ENCODE measurements at regions not wholly inside any gene's neighbourhood (a gene's known extent, or its start where the extent isn't known, plus 50 kb on each side); places are given as distances from the start of the nearest gene placed in this dataset.

DNA sequence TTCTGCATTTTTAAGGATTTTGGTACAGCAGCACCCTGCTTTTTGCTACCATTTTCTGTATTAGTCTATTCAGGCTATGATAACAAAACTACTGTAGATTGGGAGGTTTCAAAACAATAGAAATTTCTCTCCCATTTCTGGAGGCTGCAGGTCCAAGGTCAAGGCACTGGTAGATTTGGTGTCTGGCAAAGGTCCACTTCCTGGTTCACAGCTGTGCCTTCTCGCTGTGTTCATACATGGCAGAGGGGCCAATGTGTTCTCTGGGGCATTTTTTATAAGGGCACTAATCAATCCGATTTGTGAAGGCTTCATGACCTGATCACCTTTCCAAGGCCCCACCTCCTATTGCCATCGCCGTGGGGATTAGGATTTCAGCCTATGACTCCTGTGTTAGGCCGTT, 268.1 kb upstream of the RTL1 start:
- H3K36me3 Mint-ChIP-seq = no peaks in the 10 kb centered on the region
- H3K9me3 Mint-ChIP-seq (ENCODE audit: low read depth) = peaks cover 11% of the 10 kb centered on the region

DNA sequence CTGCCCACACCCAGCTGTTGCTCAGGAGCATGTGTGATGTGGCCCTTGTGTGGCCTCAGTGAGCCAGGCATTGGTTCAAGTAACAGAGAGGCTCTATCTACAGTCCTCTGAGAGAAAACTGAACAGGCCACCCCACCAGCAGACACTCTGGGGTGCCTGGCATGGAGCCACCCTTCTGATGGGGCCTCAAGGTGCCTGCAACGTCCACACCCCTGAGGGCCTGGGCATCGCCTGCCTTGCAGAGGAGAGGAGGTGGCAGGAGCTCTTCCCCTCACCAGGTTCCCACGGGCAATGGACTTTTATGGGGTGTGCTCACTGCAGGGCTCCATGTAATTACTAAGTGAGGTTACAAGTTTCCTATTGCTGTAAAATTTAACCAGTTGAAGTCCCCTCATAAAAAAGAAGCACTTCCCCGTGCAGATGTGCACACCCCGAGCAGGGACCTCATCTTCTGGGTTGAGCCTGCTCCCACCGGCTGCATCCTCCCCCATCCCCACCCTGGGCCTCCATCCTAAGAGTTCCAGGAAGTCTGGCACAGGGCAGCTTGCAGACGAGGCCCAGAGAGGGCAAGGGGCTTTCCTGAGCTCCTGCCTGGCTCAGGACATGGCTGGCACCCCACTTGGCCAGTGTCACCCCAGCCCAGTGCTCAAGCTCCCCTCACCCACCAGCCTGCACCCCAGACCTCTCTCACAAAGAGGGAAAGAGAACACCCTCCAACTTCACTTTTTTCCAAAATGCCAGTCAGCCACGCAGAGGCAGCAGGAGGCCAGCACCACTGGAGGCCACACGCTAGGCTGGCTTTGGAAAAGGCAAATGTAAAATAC, 270.4 kb upstream of the RTL1 start:
- H3K36me3 Mint-ChIP-seq = no peaks in the 10 kb centered on the region
- H3K9me3 Mint-ChIP-seq (ENCODE audit: low read depth) = no peaks in the 10 kb centered on the region
- peaks cover 4% of the 10 kb centered on the region for H3K27me3 Mint-ChIP-seq
- H3K4me3 Mint-ChIP-seq = no peak overlapping the region
- no peaks in the 10 kb centered on the region for H3K4me1 Mint-ChIP-seq (ENCODE audit: low read depth)
- H3K27ac Mint-ChIP-seq = no peak overlapping the region

More for the DNA sequence above, 268.1 kb upstream of the RTL1 start:
- no peak overlapping the region for H3K27ac Mint-ChIP-seq
- H3K4me3 Mint-ChIP-seq = no peak overlapping the region
- H3K27me3 Mint-ChIP-seq = peaks cover 8% of the 10 kb centered on the region
- no peaks in the 10 kb centered on the region for H3K4me1 Mint-ChIP-seq (ENCODE audit: low read depth)

DNA sequence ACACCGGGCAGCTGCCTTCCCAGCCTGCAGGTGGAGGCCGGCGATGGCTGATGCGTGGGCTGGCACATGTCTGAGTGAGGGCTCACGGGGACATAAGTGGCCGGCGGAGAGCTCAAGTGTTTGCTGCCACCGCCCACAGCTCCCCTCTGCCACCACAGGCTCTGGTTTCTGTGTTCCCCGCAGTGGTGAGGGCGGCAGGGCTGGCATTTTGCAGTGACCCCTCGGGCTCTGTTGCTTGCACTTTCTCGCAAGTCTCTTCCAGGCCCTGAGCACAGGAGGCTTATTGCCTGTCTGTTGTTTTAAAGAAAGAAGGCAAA, 271.0 kb upstream of the RTL1 start:
- no peaks in the 10 kb centered on the region for H3K4me1 Mint-ChIP-seq (ENCODE audit: low read depth)
- no peaks in the 10 kb centered on the region for H3K36me3 Mint-ChIP-seq
- H3K27me3 Mint-ChIP-seq = peaks cover 4% of the 10 kb centered on the region
- no peaks in the 10 kb centered on the region for H3K9me3 Mint-ChIP-seq (ENCODE audit: low read depth)
- H3K27ac Mint-ChIP-seq = no peak overlapping the region
- H3K4me3 Mint-ChIP-seq = no peak overlapping the region

DNA sequence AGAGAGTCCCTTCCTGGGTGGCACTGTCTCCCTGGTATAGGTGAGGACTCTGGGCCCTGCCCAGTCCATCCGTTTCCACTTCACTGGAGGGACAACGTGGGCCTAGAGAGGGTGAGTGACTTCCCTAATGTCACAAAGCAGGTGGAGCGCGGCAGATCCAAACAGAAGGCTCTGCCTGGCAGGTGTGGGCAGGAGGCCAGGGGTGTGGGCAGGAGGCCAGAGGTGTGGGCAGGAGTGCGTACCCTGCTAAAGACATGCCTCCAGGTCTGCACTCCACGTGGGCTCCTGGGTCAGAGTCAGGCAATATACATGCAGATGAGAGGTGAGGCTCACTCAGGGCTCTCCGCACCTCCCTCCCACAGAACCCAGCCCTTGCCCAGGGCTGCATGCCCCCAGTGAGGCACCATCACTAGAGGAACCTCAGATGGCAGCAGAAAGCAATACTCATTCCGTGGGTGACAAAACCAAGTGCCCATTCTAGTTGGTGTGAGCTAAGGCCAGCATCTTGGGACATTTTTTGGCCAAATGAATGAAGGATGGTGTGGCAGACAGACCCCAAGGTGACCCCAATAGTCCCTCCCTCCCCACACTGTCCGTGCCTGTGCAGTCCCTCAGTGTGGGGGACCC, 271.6 kb upstream of the RTL1 start:
- Mint-ChIP-seq H3K4me3 (no peak overlapping the region), H3K4me1 (ENCODE audit: low read depth) (no peaks in the 10 kb centered on the region), H3K27ac (no peak overlapping the region), H3K27me3 (peaks cover 4% of the 10 kb centered on the region), H3K9me3 (ENCODE audit: low read depth) (no peaks in the 10 kb centered on the region), H3K36me3 (no peaks in the 10 kb centered on the region)

DNA sequence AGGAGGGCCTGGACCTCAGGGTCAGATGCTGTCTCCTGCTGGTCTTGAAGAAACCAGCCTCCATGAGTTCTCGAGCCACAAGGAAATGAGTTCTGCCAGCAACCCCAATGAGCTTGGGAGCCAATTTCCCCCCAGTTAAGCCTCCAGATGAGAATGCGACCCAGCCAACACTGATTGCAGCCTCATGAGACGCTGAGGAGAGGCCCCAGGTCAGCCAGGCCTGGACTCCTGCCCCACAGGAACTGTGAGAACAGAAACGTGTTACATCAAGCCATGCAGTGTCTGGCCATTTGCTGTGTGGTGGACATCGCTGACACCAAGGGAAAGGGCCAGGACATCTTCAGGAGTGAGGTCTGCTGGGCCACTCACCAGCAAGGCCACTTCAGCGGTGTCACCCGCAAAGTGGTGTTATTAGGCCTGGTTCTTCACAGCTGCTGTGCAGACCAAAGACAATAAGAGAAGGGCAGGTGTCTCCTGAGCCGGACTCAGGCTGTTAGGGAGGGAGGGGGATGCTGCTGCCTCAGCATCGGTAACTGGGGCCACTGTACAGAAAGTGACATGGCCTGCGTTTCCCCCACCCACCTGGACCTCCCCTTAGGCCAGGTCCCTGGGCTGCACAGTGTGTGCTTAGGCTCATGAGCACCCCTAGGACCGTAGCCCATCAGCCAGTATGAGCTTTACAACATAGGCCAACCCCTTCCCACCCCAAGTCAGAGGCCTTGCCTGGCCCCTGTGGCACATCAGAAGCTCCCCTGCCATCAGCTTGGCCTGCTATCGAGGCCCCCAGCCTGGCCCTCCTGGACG, 272.4 kb upstream of the RTL1 start:
- Mint-ChIP-seq H3K27me3 (peaks cover 4% of the 10 kb centered on the region), H3K36me3 (no peaks in the 10 kb centered on the region), H3K27ac (no peak overlapping the region), H3K9me3 (ENCODE audit: low read depth) (no peaks in the 10 kb centered on the region), H3K4me1 (ENCODE audit: low read depth) (no peaks in the 10 kb centered on the region), H3K4me3 (no peak overlapping the region)

DNA sequence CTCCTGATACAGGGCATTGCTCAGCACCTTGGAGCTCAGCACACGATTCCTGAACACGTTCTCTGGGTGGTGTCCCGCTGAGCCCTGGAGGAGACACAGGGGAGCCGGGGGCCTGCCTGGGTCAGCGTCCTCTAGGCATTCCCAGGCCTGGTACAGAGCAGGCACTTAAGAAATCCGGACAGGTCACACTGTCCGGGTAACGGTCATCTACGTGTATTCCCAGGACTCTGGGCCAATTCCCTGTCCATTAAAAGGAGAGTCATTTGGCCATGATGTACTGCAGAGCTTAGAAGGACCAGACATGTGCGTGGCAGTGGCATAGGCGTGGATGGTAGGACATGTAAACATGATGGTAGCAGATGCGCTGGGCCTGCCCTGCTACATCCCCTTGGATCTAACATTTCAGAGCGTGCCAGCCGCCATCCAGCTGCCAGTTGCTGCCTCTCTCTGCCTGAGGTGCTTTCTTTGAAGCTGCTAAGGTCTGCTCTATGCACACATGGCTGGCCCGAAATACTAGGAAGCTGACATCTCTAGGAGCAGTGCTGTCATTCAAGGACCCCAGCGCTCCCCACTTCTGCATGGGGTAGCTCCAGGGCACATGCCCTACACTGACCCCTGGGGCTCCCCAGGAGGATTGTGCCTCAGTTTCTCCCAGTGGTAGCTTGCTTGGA, 273.1 kb upstream of the RTL1 start:
- no peaks in the 10 kb centered on the region for H3K9me3 Mint-ChIP-seq (ENCODE audit: low read depth)
- no peaks in the 10 kb centered on the region for H3K36me3 Mint-ChIP-seq
- no peak overlapping the region for H3K27ac Mint-ChIP-seq
- H3K27me3 Mint-ChIP-seq = no peaks in the 10 kb centered on the region
- H3K4me3 Mint-ChIP-seq = no peak overlapping the region
- H3K4me1 Mint-ChIP-seq (ENCODE audit: low read depth) = no peaks in the 10 kb centered on the region

DNA sequence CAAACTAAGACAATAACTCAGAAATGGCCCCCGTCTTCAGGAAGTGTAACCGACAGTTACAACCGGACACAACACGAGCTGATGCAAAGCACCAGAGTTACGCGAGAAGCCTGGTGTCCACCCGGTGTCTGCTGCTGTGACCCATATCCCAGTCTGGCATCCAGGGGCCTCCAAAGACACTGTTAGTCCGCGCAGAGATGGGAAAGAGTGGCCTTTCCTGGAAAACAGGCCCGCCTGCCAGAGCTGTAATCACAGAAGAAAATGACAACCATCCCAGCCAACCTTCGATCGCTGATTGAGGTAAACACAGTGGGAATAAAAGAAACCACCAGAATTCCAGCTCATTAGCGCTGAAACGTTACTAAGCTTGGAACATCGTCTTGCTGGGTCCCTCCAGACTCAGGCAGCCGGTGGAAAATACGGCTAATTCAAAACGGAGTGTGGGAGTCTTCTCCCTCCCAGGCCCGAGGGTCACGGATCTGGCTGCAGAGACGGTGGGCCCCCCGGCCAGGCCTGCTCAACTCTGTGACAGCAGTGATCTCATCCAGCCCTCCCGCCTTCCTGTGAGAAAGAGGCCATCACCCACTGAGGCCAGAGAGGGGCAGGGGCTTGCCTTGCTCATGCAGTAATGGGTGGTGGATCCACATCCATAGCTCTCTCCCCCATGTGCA, 273.9 kb upstream of the RTL1 start:
- no peaks in the 10 kb centered on the region for H3K4me1 Mint-ChIP-seq (ENCODE audit: low read depth)
- no peaks in the 10 kb centered on the region for H3K36me3 Mint-ChIP-seq
- H3K9me3 Mint-ChIP-seq (ENCODE audit: low read depth) = no peaks in the 10 kb centered on the region
- H3K4me3 Mint-ChIP-seq = no peak overlapping the region
- H3K27me3 Mint-ChIP-seq = no peaks in the 10 kb centered on the region
- no peak overlapping the region for H3K27ac Mint-ChIP-seq

DNA sequence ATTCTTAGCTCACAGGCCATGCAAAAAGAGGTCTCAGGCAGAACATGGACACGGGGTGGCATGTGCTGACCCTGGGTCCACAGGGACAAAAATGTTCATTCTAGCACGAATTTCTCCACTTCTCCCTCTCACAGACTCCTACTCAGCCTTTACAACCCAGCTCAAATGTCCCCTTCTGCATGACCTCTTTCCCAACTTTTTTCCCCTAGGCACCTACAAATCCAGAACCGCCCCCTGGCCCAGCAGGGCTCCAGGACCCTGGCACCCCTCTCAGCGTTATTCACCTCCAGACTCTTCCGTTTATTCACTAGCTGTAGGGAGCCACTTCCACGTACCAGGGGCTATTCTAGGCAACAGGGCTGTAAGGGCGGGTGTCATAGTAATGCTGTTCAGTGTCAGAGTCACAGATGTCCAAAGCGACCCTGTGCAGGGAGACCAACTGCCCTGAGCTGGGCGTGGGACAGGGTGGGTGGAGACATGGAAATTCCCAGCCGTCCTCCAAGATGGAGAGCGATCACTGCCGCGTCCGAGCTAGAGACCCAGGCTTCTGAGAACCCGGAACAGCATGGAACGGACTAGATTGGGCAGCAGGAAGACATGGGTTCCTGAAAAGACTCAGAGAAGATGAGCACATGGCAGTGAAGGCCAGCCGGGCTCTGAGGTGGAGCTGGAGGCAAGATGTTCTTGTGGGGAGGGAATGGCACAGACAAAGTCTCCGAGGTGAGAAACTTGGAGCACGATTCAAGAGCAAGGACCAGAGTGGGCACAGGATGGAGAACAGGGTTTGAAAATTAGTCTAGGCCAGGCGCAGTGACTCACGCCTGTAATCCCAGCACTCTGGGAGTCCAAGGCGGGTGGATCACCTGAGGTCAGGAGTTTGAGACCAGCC, 274.9 kb upstream of the RTL1 start:
- Mint-ChIP-seq H3K27me3 (no peaks in the 10 kb centered on the region), H3K4me1 (ENCODE audit: low read depth) (no peaks in the 10 kb centered on the region), H3K36me3 (no peaks in the 10 kb centered on the region), H3K9me3 (ENCODE audit: low read depth) (no peaks in the 10 kb centered on the region), H3K27ac (no peak overlapping the region), H3K4me3 (no peak overlapping the region)

DNA sequence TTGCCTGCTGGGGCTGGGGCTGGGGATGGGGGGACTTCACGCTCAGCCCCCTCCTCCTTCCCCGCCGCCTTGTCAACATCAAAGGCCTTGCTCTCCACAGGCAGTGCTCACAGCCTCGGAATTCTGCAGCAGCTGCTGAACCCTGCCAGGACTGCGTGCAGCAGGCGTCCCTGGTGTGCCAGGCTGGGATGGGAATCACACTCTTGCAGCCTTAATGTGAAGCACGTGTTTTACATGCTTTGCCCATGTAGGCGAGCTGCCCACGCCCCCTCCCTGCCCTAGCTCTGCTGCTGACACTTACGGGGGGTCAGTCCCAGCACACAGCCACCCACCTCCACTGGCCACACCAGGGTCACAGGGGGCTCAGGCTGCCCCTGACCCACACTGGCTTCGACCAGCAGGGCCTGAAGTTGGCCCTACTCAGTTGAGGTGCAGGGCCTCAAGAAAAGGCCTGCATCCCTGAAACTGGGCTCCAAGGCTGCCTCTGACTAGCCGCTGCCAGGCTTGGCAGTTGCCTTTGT, 276.2 kb upstream of the RTL1 start:
- Mint-ChIP-seq H3K27ac (no peak overlapping the region), H3K36me3 (no peaks in the 10 kb centered on the region), H3K27me3 (no peaks in the 10 kb centered on the region), H3K4me3 (no peak overlapping the region), H3K4me1 (ENCODE audit: low read depth) (no peaks in the 10 kb centered on the region), H3K9me3 (ENCODE audit: low read depth) (no peaks in the 10 kb centered on the region)

DNA sequence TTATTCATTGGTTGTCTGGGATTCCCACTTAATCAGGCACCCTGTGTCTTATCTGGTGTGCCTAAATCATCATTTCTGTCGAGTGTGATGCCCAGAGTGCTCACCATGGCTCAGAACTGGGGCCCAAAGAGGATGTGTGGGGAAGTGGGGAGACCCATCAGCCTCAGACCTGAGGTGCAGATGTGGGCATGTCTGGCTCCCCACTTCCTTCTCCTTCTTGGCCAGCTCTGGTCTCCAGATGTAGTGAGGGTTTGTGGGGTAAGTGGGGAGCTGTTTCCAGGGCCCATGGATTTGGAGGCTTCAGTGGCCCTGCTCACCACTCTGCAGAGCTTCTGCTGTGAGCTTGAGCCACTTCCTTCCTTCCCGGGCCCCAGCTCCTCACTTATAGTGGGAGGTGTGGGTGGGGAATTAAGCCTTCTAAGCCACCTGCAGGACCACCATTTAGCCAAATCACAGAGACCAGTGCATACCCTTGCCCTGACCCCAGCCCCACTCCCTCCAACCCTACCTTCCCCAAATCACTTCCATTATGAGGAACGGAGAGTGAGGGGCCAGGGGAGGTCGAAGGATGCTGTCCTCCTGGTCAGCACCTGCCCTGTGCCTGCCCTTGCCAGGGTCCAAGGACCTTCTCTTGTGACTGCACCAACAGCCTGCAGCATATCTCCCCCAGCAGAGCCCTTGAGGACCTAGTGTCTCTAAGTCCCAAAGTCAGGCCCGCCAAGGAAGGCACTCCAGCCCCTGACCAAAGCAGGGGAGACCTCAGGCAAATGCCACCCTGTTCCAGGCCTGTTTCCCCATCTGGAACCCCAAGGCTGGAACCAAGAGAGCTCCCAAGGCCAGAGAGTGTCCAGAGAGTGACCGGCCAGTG, 278.2 kb upstream of the RTL1 start:
- Mint-ChIP-seq H3K36me3 (no peaks in the 10 kb centered on the region), H3K4me1 (ENCODE audit: low read depth) (no peaks in the 10 kb centered on the region), H3K9me3 (ENCODE audit: low read depth) (no peaks in the 10 kb centered on the region), H3K4me3 (no peak overlapping the region), H3K27ac (no peak overlapping the region), H3K27me3 (peaks cover 2% of the 10 kb centered on the region)

DNA sequence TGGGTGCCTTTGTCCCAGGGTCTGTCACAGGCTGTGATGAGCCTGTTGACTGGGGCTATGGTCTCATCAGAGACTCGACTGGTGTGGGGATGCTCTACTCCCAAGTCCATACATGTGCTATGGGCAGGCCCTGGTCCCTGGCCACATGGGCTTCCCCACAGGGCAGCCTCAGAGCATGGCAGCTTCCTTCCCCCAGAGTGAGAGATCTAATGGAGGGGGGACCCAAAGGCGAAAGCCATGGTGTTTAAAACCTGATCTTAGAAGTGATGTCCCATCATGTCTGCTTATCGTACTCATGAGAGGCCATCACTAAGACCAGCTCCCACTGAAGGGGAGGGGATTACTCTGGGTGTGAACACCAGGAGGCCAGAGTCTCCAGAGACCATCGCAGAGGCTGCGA, 279.0 kb upstream of the RTL1 start:
- H3K4me1 Mint-ChIP-seq (ENCODE audit: low read depth) = no peaks in the 10 kb centered on the region
- H3K4me3 Mint-ChIP-seq = no peak overlapping the region
- H3K36me3 Mint-ChIP-seq = no peaks in the 10 kb centered on the region
- H3K27ac Mint-ChIP-seq = no peak overlapping the region
- peaks cover 2% of the 10 kb centered on the region for H3K27me3 Mint-ChIP-seq
- H3K9me3 Mint-ChIP-seq (ENCODE audit: low read depth) = no peaks in the 10 kb centered on the region

DNA sequence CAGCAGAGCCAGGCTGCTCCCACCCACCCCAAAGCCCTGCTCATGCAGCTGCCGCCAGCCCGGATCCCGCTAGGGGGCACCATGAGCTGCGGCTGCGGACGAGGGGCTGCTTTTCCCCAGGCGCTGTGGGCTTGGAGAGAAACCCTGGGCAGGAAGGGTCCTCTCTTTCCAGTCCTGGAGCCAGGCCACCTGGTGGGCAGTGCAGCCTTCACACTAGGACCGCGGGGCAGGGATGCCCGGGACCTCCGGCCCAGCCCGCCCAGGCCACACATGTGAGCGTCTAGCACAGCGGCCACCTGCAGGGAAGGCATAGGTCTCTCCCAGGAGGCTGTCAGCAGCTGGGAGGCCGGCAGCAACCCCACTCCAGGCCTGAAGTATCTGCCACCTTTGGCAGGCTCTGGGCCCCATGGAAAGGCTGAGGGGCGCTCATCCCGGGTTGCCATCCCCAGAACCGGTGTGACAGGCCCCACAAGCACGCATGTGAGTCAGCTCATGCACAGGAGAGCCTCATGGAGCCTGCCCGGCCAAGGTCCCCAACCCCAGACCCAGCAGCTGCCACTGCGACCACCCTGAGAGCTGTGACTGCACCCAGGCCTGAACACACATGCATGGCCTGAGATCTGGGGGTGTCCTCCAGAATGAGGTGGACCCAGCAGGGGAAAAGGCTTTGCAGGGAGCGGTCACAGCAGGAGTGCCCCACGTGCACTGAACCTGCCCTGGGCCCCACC, 280.0 kb upstream of the RTL1 start:
- H3K9me3 Mint-ChIP-seq (ENCODE audit: low read depth) = no peaks in the 10 kb centered on the region
- peaks cover 2% of the 10 kb centered on the region for H3K27me3 Mint-ChIP-seq
- no peaks in the 10 kb centered on the region for H3K36me3 Mint-ChIP-seq
- H3K27ac Mint-ChIP-seq = no peak overlapping the region
- H3K4me3 Mint-ChIP-seq = no peak overlapping the region
- H3K4me1 Mint-ChIP-seq (ENCODE audit: low read depth) = no peaks in the 10 kb centered on the region

All from activated naive CD8-positive, alpha-beta T cell (primary cell).